HL-60 (cell line): ENCODE measurements at regions not wholly inside any gene's neighbourhood (a gene's known extent, or its start where the extent isn't known, plus 50 kb on each side); places are given as distances from the start of the nearest gene placed in this dataset.

Source experiments
- DNase-seq, 2 experiments: peaks; one replicate each; pipeline ENCODE4 v3.0.0-alpha.2; 2010 to 2020; ENCODE audit warnings: low read depth in 1 of 2, low spot score in 1 of 2
- H3K27ac ChIP-seq: fragments of 250-450 bp; sonication (Bioruptor Pico); replicated peaks from 2 replicates; pipeline ENCODE4 v1.5.1; 2020; ENCODE audit warnings: mild to moderate bottlenecking, moderate library complexity
- H3K27me3 ChIP-seq: fragments of 250-450 bp; sonication (Bioruptor Pico); 2 replicates; pipeline ENCODE4 v1.5.1; 2021; ENCODE audit warnings: mild to moderate bottlenecking, moderate library complexity; ENCODE audit not compliant: insufficient read depth, poor library complexity, severe bottlenecking
- H3K4me3 ChIP-seq: replicated peaks from 2 replicates; pipeline ENCODE4 v1.5.1; 2011; ENCODE audit warnings: mild to moderate bottlenecking, control low read depth, low read length; ENCODE audit not compliant: insufficient read depth
- GABPA ChIP-seq: IDR thresholded peaks from 2 replicates; pipeline ENCODE4 v1.6.1; 2012; ENCODE audit warnings: low read depth
- POLR2AphosphoS5 ChIP-seq: IDR thresholded peaks from 2 replicates; pipeline ENCODE4 v1.6.1; 2012; ENCODE audit warnings: low read depth
- SPI1 ChIP-seq: IDR thresholded peaks from 2 replicates; pipeline ENCODE4 v1.6.1; 2012; ENCODE audit warnings: low read depth, mild to moderate bottlenecking, borderline replicate concordance
- TF ChIP-seq, protein P1 (sequence below): IDR thresholded peaks from one replicate; pipeline ENCODE4 v1.5.1; 2011; ENCODE audit warnings: low read length, control low read depth, inconsistent platforms; ENCODE audit not compliant: insufficient read depth
- TF ChIP-seq, protein P2 (sequence below): IDR thresholded peaks from 2 replicates; pipeline ENCODE4 v1.6.1; 2012; ENCODE audit warnings: low read depth; ENCODE audit not compliant: insufficient replicate concordance

DNA sequence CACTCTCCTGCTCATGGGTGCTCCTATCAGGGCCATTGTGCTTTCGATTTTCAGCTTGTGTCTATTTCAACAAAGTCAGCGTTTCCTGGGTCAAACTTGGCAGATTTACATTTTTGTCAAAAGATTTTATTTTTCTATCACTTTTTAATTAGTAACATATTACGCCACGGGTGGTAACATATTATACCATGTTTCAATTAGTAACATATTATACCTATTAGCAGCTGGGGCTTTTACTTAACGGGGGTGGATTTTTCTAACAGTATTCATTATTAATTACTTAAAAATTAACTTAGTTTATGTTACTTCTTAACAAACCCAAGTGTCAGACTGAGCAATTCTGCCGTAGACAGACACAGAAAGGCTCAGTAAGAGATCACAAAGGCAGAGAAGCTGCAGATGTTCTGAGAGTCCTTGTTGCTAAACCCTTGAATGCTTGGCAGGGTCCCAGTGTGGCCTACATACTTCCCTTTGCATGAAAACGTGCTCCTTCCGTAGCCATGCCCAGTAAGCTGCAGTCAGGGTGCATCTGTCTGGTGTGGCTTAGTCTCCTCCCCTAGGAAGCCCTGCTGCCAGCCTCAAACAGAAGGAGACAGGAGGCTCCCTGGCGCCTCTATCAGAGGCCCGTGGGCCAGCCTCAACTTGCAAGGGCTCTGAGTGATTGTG is 263.1 kb upstream of the CXCL12 start:
- TF ChIP-seq, protein P1, sequence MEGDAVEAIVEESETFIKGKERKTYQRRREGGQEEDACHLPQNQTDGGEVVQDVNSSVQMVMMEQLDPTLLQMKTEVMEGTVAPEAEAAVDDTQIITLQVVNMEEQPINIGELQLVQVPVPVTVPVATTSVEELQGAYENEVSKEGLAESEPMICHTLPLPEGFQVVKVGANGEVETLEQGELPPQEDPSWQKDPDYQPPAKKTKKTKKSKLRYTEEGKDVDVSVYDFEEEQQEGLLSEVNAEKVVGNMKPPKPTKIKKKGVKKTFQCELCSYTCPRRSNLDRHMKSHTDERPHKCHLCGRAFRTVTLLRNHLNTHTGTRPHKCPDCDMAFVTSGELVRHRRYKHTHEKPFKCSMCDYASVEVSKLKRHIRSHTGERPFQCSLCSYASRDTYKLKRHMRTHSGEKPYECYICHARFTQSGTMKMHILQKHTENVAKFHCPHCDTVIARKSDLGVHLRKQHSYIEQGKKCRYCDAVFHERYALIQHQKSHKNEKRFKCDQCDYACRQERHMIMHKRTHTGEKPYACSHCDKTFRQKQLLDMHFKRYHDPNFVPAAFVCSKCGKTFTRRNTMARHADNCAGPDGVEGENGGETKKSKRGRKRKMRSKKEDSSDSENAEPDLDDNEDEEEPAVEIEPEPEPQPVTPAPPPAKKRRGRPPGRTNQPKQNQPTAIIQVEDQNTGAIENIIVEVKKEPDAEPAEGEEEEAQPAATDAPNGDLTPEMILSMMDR, result no peak

DNA sequence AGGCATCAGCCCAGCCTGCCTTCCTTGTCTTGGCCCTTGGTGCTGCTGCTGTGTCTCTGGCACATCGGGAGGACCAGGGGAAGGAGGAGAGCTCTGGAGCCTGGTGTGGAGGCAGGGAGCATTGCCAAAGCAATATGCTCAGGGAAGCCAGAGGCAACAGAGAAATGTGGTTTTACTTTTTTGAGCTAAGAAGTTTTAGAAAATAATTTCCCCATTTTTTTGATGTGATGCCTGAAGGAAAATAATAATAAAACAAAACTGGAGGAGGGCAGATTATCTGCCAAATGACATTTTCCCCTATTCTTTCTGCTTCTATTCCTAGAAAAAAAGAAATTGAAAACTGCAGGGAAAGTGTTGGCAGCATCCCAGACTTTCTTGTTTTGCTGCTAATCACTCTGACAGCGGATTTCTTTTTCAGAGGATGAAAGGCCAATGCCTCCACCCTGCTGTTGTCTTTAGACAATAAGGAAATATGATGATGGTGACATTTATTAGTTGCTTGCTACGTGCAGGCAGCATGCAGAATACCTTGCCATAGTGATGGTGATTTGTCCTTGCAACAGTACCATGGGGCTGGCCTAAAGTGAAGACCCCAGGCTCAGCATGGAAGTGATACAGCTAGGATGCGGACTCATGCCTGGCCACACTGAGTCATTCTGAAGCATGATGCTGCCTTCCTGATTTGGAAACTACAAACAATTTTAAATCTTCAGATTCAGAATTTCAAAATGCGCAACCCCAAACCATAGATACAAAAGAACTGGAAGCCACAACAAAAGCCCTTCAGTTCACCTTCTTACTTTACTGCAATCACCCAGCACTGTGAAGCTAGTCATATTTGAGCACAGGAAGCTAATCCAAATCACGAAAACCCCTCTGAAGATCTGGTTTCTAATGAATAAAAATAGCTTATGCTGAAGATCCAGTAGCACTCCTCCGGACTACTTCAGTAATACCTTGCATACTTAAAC is 260.2 kb upstream of the TMEM72 start:
- TF ChIP-seq POLR2AphosphoS5, result no peak
- no peak for TF ChIP-seq GABPA
- no peak for TF ChIP-seq SPI1
- TF ChIP-seq, protein P1, result no peak
- TF ChIP-seq, protein P2, sequence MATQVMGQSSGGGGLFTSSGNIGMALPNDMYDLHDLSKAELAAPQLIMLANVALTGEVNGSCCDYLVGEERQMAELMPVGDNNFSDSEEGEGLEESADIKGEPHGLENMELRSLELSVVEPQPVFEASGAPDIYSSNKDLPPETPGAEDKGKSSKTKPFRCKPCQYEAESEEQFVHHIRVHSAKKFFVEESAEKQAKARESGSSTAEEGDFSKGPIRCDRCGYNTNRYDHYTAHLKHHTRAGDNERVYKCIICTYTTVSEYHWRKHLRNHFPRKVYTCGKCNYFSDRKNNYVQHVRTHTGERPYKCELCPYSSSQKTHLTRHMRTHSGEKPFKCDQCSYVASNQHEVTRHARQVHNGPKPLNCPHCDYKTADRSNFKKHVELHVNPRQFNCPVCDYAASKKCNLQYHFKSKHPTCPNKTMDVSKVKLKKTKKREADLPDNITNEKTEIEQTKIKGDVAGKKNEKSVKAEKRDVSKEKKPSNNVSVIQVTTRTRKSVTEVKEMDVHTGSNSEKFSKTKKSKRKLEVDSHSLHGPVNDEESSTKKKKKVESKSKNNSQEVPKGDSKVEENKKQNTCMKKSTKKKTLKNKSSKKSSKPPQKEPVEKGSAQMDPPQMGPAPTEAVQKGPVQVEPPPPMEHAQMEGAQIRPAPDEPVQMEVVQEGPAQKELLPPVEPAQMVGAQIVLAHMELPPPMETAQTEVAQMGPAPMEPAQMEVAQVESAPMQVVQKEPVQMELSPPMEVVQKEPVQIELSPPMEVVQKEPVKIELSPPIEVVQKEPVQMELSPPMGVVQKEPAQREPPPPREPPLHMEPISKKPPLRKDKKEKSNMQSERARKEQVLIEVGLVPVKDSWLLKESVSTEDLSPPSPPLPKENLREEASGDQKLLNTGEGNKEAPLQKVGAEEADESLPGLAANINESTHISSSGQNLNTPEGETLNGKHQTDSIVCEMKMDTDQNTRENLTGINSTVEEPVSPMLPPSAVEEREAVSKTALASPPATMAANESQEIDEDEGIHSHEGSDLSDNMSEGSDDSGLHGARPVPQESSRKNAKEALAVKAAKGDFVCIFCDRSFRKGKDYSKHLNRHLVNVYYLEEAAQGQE, result no peak
- Histone ChIP-seq H3K4me3 (no peak overlapping the region), H3K27ac (no peak overlapping the region), H3K27me3 (no peaks in the 10 kb centered on the region)
- no peak for DNase-seq

More for the DNA sequence above, 263.1 kb upstream of the CXCL12 start:
- DNase-seq, result peak in 1 of 2 experiments; percentile 36
- Histone ChIP-seq H3K27me3 (no peaks in the 10 kb centered on the region), H3K4me3 (no peak overlapping the region), H3K27ac (no peak overlapping the region)

DNA sequence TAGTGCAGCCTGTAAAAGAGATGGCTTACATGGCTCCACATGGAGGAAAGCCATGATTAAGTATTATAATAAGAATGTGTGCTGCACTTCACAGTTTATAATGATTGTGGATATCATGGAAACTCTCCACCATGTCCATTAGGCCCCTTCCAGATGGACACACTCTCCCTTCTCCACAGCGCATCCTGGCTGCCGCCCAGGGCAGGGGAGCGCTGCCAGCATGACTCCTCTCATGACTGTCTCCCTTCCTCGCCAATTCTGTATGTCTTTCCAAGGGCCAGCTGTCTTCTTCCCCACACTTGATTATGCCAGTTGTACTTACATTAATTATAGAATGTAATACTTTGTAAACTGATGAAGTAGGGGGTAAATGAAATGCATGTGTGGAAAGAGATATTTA is 259.3 kb upstream of the TMEM72 start:
- no peak overlapping the region for H3K27ac ChIP-seq
- DNase-seq, result no peak
- TF ChIP-seq, protein P1, result no peak
- TF ChIP-seq SPI1, result no peak
- no peak for TF ChIP-seq POLR2AphosphoS5
- TF ChIP-seq, protein P2, result no peak
- TF ChIP-seq GABPA, result no peak
- no peaks in the 10 kb centered on the region for H3K27me3 ChIP-seq
- H3K4me3 ChIP-seq, result no peak overlapping the region
